Keratinocyte (primary cell): ENCODE measurements at regions not wholly inside any gene's neighbourhood (a gene's known extent, or its start where the extent isn't known, plus 50 kb on each side); places are given as distances from the start of the nearest gene placed in this dataset.

Source experiments
- DNase-seq: peaks from one replicate; pipeline ENCODE4 v3.0.0-alpha.2; 2011; ENCODE audit warnings: low read depth, missing footprints, low spot score
- FAIRE-seq: peaks from 2 replicates; lab custom pipeline; 2011; peaks lifted over from hg19 to GRCh38; lab: Jason Lieb, UNC
- H2AFZ ChIP-seq: 2 replicates; pipeline ENCODE4 v1.6.0; 2012; ENCODE audit warnings: low read length, control low read depth, inconsistent platforms; ENCODE audit not compliant: control insufficient read depth
- H3K27ac ChIP-seq: 2 replicates; pipeline ENCODE4 v1.5.1; 2011; ENCODE audit warnings: low read length; ENCODE audit not compliant: control insufficient read depth, insufficient read depth
- H3K27me3 ChIP-seq: 3 replicates; pipeline ENCODE4 v1.6.0; 2011; ENCODE audit warnings: low read length; ENCODE audit not compliant: control insufficient read depth, insufficient read depth; ENCODE audit errors: extremely low read depth
- H3K36me3 ChIP-seq, 2 experiments: 2 replicates in 1 of 2; 3 replicates in 1 of 2; pipeline ENCODE4 v1.5.1; 2011; ENCODE audit warnings: low read length in 2 of 2, mild to moderate bottlenecking in 1 of 2; ENCODE audit not compliant: control insufficient read depth in 2 of 2, insufficient read depth in 2 of 2; ENCODE audit errors: extremely low read depth in 1 of 2
- H3K4me1 ChIP-seq: 3 replicates; pipeline ENCODE4 v1.5.1; 2011; ENCODE audit warnings: low read length; ENCODE audit not compliant: control insufficient read depth, insufficient read depth; ENCODE audit errors: extremely low read depth
- H3K4me2 ChIP-seq: 3 replicates; pipeline ENCODE4 v1.6.0; 2011; ENCODE audit warnings: low read depth, low read length; ENCODE audit not compliant: control insufficient read depth, insufficient read depth; ENCODE audit errors: extremely low read depth
- H3K4me3 ChIP-seq, 3 experiments: fragments of 200-600 bp in 1 of 3; sonication (generic) in 1 of 3; 2 replicates in 2 of 3; 3 replicates in 1 of 3; pipeline ENCODE4 v1.5.1; 2011 to 2016; ENCODE audit warnings: low read length in 3 of 3, mild to moderate bottlenecking in 3 of 3, control low read depth in 2 of 3, inconsistent platforms in 1 of 3, low read depth in 1 of 3, mixed read lengths in 1 of 3, mixed run types in 1 of 3, moderate library complexity in 1 of 3; ENCODE audit not compliant: control insufficient read depth in 2 of 3, insufficient read depth in 2 of 3; ENCODE audit errors: extremely low read depth in 1 of 3
- H3K79me2 ChIP-seq: 2 replicates; pipeline ENCODE4 v1.6.0; 2012; ENCODE audit warnings: low read length; ENCODE audit not compliant: control insufficient read depth, insufficient read depth
- H3K9ac ChIP-seq: 3 replicates; pipeline ENCODE4 v1.6.0; 2011; ENCODE audit warnings: low read length; ENCODE audit not compliant: control insufficient read depth, insufficient read depth; ENCODE audit errors: extremely low read depth
- H3K9me1 ChIP-seq: 3 replicates; pipeline ENCODE4 v1.6.0; 2011; ENCODE audit warnings: low read length; ENCODE audit not compliant: control insufficient read depth, insufficient read depth; ENCODE audit errors: extremely low read depth
- H3K9me3 ChIP-seq: 2 replicates; pipeline ENCODE4 v1.5.1; 2012; ENCODE audit warnings: low read depth, low read length; ENCODE audit not compliant: control insufficient read depth
- H4K20me1 ChIP-seq: 3 replicates; pipeline ENCODE4 v1.6.0; 2011; ENCODE audit warnings: low read length; ENCODE audit not compliant: control insufficient read depth, insufficient read depth; ENCODE audit errors: extremely low read depth
- CTCF ChIP-seq, 3 experiments: IDR thresholded peaks in 1 of 3; conservative IDR thresholded peaks in 1 of 3; optimal IDR thresholded peaks in 1 of 3; 2 replicates in 2 of 3; 3 replicates in 1 of 3; pipeline versions ENCODE3 to v1.5.1; 2011; ENCODE audit warnings: low read length in 3 of 3, mild to moderate bottlenecking in 3 of 3, moderate library complexity in 2 of 3, control low read depth in 1 of 3, inconsistent platforms in 1 of 3; ENCODE audit not compliant: insufficient read depth in 2 of 3; ENCODE audit errors: extremely low read depth in 1 of 3
- EZH2 ChIP-seq: IDR thresholded peaks from one replicate; pipeline ENCODE4 v1.6.1; 2012; ENCODE audit warnings: inconsistent platforms, mild to moderate bottlenecking, low read length, moderate library complexity
- dilution Hi-C: fragments of 300-500 bp; cut with MboI; formaldehyde crosslinking; loops from one replicate; pipeline ENCODE4 v1.7.0; 2020; ENCODE audit warnings: low sequenced_read_pairs; ENCODE audit not compliant: extremely low pct_ligation_motif_present

DNA sequence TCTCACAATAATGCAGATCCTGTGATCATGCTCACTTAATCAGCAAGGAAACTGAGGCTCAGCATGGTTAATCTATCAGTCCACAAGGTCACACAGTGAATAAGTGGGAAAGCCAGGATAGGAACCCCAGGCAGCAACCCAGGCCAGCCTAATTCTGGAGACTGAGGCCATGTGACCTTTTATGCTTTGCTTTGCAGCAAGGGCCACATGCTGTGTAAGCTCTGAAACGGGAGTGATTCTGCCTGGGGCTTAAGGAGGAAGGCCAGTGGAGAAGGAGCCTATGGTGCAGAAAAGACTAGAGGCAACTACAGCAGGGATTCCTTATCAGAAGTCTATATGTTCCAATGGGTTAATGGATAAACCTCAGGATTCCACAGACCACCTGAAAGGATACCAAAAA is 157.6 kb upstream of the PPP2R3A start:
- TF ChIP-seq EZH2 (no peak), CTCF (optimal IDR thresholded peaks at IDR 0.05 in 1 of 3, IDR thresholded peaks at IDR 0.05 in 1 of 3, conservative IDR thresholded peaks at IDR 0.05 in 1 of 3; ENCODE audit: extremely low read depth in 1 of 3, insufficient read depth in 2 of 3, low read length in 3 of 3) (no peak)
- no peak overlapping the region for H2AFZ ChIP-seq
- H4K20me1 ChIP-seq: no peaks in the 10 kb centered on the region
- no peaks in the 10 kb centered on the region for H3K79me2 ChIP-seq
- no peaks in the 10 kb centered on the region for H3K9me3 ChIP-seq
- H3K9ac ChIP-seq: no peak overlapping the region
- no peak overlapping the region for H3K27ac ChIP-seq
- H3K27me3 ChIP-seq: no peaks in the 10 kb centered on the region
- no peaks in the 10 kb centered on the region for H3K36me3 ChIP-seq
- no peaks in the 10 kb centered on the region for H3K9me1 ChIP-seq
- H3K4me2 ChIP-seq: no peak overlapping the region
- dilution Hi-C loops: no loop called here
- no peaks in the 10 kb centered on the region for H3K4me1 ChIP-seq
- DNase-seq: no peak
- no peak overlapping the region for H3K4me3 ChIP-seq
- FAIRE-seq: no peak

GRCh38 chr3:135809021-135809634 is 156.4 kb upstream of the PPP2R3A start:
- Histone ChIP-seq H3K27ac (no peak overlapping the region), H3K79me2 (no peaks in the 10 kb centered on the region), H4K20me1 (no peaks in the 10 kb centered on the region), H3K27me3 (no peaks in the 10 kb centered on the region), H3K4me2 (no peak overlapping the region), H3K9ac (no peak overlapping the region), H2AFZ (no peak overlapping the region), H3K4me1 (no peaks in the 10 kb centered on the region), H3K4me3 (no peak overlapping the region), H3K9me3 (no peaks in the 10 kb centered on the region), H3K9me1 (no peaks in the 10 kb centered on the region), H3K36me3 (no peaks in the 10 kb centered on the region)
- TF ChIP-seq EZH2: no peak
- TF ChIP-seq CTCF (optimal IDR thresholded peaks at IDR 0.05 in 1 of 3, IDR thresholded peaks at IDR 0.05 in 1 of 3, conservative IDR thresholded peaks at IDR 0.05 in 1 of 3; ENCODE audit: extremely low read depth in 1 of 3, insufficient read depth in 2 of 3, low read length in 3 of 3): no peak
- FAIRE-seq (no peak), DNase-seq (no peak)
- dilution Hi-C loops: no loop called here
